GM13977 (cell line): ENCODE measurements at regions not wholly inside any gene's neighbourhood (a gene's known extent, or its start where the extent isn't known, plus 50 kb on each side); places are given as distances from the start of the nearest gene placed in this dataset.

ENCODE experiments used
- DNase-seq: peaks from one replicate; pipeline ENCODE4 v3.0.0; 2012; ENCODE audit warnings: low spot score
- CTCF ChIP-seq: IDR thresholded peaks from 2 replicates; pipeline ENCODE4 v1.5.1; 2012; ENCODE audit warnings: mild to moderate bottlenecking, control low read depth; ENCODE audit not compliant: insufficient read depth; ENCODE audit errors: extremely low read depth, missing control alignments
- in situ Hi-C: fragments of 300-500 bp; cut with MboI; formaldehyde crosslinking; loops from one replicate; pipeline ENCODE4 v1.12.0; 2022; ENCODE audit warnings: low sequenced_read_pairs, low pct_unique_long_range_greater_than_20kb, mixed read lengths, inconsistent platforms; ENCODE audit not compliant: unreplicated experiment

- in situ Hi-C loops = no loop called here
- TF ChIP-seq CTCF = no peak
- DNase-seq = no peak
These were observed 331.4 kb upstream of the SHH start for GRCh38 chr7:156143683-156144082.

- no peak for DNase-seq
- no peak for TF ChIP-seq CTCF
- in situ Hi-C loops = no loop called here
These were observed 330.9 kb upstream of the SHH start for GRCh38 chr7:156143158-156143557.

- no peak for TF ChIP-seq CTCF
- no peak for DNase-seq
- in situ Hi-C loops = no loop called here
These were observed 329.7 kb upstream of the SHH start for GRCh38 chr7:156141941-156142340.

GRCh38 chr7:156140896-156141295 is 328.6 kb upstream of the SHH start:
- DNase-seq = no peak
- TF ChIP-seq CTCF = no peak
- in situ Hi-C loops = no loop called here

GRCh38 chr7:156140447-156140846 is 328.2 kb upstream of the SHH start:
- TF ChIP-seq CTCF = no peak
- DNase-seq = no peak
- in situ Hi-C loops = no loop called here

- no peak for TF ChIP-seq CTCF
- no peak for DNase-seq
- in situ Hi-C loops = no loop called here
These were observed 327.4 kb upstream of the SHH start for GRCh38 chr7:156139633-156140032.

- in situ Hi-C loops = no loop called here
- no peak for DNase-seq
- no peak for TF ChIP-seq CTCF
These were observed 326.8 kb upstream of the SHH start for GRCh38 chr7:156139112-156139511.
